ENCODE measurements at regions not wholly inside any gene's neighbourhood (a gene's known extent, or its start where the extent isn't known, plus 50 kb on each side); places are given as distances from the start of the nearest gene placed in this dataset.

DNA sequence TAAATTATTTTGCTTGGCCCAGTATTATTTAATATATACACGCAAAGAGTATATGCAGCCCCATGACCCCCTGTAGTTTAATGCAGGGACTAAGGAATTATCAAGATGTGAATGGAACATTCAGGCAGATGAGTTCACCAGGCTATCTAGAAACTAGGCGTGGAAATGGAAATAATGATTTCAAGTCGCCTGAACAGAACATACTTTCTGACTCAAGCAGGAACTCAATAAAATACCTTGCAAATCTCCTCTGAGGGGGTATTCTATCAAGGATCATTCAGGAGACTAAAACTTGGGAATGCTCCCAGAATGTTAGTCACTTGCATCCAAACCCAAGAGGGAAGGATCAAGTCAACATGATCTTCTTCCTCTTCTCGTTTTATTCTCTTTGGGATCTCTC, 59.6 kb upstream of the RASSF6 start:
- H3K36me3 ChIP-seq (ENCODE audit: control insufficient read depth, insufficient read depth, low read length): no peaks in the 10 kb centered on the region
- H3K27me3 ChIP-seq (ENCODE audit: control insufficient read depth, insufficient read depth, low read length): no peaks in the 10 kb centered on the region
- DNase-seq (ENCODE audit: low read depth): no peak
- TF ChIP-seq, protein P1, sequence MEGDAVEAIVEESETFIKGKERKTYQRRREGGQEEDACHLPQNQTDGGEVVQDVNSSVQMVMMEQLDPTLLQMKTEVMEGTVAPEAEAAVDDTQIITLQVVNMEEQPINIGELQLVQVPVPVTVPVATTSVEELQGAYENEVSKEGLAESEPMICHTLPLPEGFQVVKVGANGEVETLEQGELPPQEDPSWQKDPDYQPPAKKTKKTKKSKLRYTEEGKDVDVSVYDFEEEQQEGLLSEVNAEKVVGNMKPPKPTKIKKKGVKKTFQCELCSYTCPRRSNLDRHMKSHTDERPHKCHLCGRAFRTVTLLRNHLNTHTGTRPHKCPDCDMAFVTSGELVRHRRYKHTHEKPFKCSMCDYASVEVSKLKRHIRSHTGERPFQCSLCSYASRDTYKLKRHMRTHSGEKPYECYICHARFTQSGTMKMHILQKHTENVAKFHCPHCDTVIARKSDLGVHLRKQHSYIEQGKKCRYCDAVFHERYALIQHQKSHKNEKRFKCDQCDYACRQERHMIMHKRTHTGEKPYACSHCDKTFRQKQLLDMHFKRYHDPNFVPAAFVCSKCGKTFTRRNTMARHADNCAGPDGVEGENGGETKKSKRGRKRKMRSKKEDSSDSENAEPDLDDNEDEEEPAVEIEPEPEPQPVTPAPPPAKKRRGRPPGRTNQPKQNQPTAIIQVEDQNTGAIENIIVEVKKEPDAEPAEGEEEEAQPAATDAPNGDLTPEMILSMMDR (IDR thresholded peaks at IDR 0.05; ENCODE audit: insufficient read depth, low read length, poor library complexity, severe bottlenecking): no peak
- H3K4me3 ChIP-seq (ENCODE audit: low read depth, low read length): no peak overlapping the region

DNA sequence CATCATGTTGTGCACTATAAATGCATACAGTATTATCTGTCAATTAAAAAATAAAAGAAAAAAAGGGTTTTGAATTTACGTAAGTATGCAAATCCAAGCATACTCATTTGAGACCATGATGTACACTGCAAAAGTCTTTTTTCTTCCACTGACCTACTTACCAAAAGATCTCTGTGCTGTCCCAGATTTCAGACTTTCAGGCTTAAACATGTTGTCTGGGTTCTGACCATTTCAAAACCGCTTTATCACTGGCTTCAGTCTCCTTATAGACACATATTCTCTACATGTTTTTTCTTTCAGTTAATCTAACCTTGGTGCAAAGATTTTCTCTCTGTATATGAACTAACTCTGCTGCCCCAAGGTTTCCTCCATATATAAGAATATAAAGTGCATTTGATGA, 58.6 kb upstream of the CXCL8 start:
- TF ChIP-seq, protein P1 (IDR thresholded peaks at IDR 0.05; ENCODE audit: insufficient read depth, low read length, poor library complexity, severe bottlenecking): no peak

DNA sequence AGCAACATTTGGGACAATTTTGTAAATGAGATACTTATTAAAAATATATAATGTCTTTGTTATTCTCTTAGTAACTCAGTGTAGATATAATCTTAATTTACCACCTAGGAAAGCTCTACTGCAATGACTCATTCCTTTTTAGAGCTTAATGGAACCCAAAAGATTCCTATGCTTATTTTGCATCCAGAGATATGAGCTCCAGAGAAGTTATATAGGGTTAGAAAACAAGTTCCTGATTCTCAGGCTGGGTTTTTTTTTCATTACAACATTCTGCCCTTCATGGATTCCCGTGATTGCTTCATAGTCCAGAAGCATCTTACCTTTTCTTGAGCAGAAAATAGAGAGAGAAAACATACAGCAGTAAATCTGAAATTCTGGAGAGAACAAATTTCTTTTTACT, 57.9 kb upstream of the CXCL8 start:
- TF ChIP-seq, protein P1 (IDR thresholded peaks at IDR 0.05; ENCODE audit: insufficient read depth, low read length, poor library complexity, severe bottlenecking): no peak
- DNase-seq (ENCODE audit: low read depth): no peak
- Histone ChIP-seq H3K4me3 (ENCODE audit: low read depth, low read length) (no peak overlapping the region), H3K36me3 (ENCODE audit: control insufficient read depth, insufficient read depth, low read length) (no peaks in the 10 kb centered on the region), H3K27me3 (ENCODE audit: control insufficient read depth, insufficient read depth, low read length) (no peaks in the 10 kb centered on the region)

More for the DNA sequence above, 58.6 kb upstream of the CXCL8 start:
- no peak for DNase-seq (ENCODE audit: low read depth)
- no peaks in the 10 kb centered on the region for H3K36me3 ChIP-seq (ENCODE audit: control insufficient read depth, insufficient read depth, low read length)
- H3K27me3 ChIP-seq (ENCODE audit: control insufficient read depth, insufficient read depth, low read length): no peaks in the 10 kb centered on the region
- no peak overlapping the region for H3K4me3 ChIP-seq (ENCODE audit: low read depth, low read length)

DNA sequence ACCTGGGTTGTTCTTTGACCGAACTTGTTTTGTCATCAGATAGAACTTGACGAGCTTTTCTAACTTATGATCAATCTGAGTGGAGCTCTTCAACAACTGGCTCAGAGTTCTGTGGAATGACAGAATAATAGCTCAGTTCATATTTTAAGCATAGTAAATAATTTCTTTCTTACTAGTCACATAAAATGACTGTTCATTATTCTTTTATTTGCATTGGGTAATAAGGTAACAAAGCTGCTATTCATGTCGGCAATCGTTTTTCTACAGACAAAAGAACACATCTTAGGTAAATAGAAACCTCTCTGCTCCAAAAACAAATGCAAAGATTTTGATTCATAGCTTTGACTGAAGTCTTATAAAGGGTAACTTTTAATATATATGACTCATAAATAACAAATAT, 57.3 kb upstream of the CXCL8 start:
- H3K27me3 ChIP-seq (ENCODE audit: control insufficient read depth, insufficient read depth, low read length): no peaks in the 10 kb centered on the region
- no peak for DNase-seq (ENCODE audit: low read depth)
- no peak overlapping the region for H3K4me3 ChIP-seq (ENCODE audit: low read depth, low read length)

DNA sequence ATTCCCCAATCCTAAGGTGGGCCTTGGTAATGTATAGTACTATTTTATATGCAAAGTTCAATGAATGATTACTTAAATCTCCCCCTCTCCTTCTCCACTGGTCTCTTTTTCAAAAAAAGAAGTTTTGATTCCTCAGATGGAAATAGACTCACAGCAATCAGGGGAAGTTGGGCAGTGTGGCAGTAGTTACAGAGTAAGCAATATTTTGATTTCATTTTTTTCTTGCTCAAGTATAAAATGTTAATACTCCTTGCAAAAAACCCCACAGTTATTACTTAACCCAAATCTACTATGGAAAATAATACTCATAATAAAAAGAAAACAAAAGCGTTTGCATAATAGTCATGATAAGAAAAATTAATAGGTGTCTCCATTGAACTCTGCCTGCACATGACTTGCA, 56.9 kb upstream of the CXCL8 start:
- DNase-seq (ENCODE audit: low read depth): no peak
- TF ChIP-seq, protein P1 (IDR thresholded peaks at IDR 0.05; ENCODE audit: insufficient read depth, low read length, poor library complexity, severe bottlenecking): no peak
- Histone ChIP-seq H3K4me3 (ENCODE audit: low read depth, low read length) (no peak overlapping the region), H3K36me3 (ENCODE audit: control insufficient read depth, insufficient read depth, low read length) (no peaks in the 10 kb centered on the region), H3K27me3 (ENCODE audit: control insufficient read depth, insufficient read depth, low read length) (no peaks in the 10 kb centered on the region)

More for the DNA sequence above, 57.3 kb upstream of the CXCL8 start:
- TF ChIP-seq, protein P1 (IDR thresholded peaks at IDR 0.05; ENCODE audit: insufficient read depth, low read length, poor library complexity, severe bottlenecking): no peak
- H3K36me3 ChIP-seq (ENCODE audit: control insufficient read depth, insufficient read depth, low read length): no peaks in the 10 kb centered on the region

DNA sequence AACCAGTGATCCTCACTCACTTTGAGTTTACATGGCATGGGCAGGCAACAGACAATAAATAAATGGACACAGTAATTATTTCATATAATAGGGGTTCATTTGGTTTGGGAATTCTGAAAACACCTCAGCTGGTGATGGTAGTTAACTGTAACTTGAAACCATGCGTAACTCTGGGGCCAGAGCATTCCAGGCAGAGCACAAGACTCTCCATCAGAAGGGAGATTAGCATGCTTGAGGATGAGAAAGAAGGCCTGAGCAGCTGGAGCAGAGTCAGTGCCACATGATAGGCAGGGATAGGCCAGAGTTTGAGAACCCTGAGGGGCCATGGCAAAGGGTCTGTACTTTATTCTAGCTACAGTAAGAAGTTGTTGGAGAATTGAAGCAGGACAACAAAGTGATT, 56.3 kb upstream of the CXCL8 start:
- H3K36me3 ChIP-seq (ENCODE audit: control insufficient read depth, insufficient read depth, low read length): no peaks in the 10 kb centered on the region
- no peak overlapping the region for H3K4me3 ChIP-seq (ENCODE audit: low read depth, low read length)
- DNase-seq (ENCODE audit: low read depth): no peak
- no peaks in the 10 kb centered on the region for H3K27me3 ChIP-seq (ENCODE audit: control insufficient read depth, insufficient read depth, low read length)
- TF ChIP-seq, protein P1 (IDR thresholded peaks at IDR 0.05; ENCODE audit: insufficient read depth, low read length, poor library complexity, severe bottlenecking): no peak
